Spleen (tissue), 7 donors: ENCODE measurements at regions not wholly inside any gene's neighbourhood (a gene's known extent, or its start where the extent isn't known, plus 50 kb on each side); places are given as distances from the start of the nearest gene placed in this dataset.

Experiments
- CTCF ChIP-seq, 11 experiments: fragments of 200-600 bp in 7 of 11; fragments of 450-650 bp in 4 of 11; sonication (generic) in 4 of 11; IDR thresholded peaks in 8 of 11; conservative IDR thresholded peaks in 3 of 11; 1 replicate in 7 of 11; 2 replicates in 4 of 11; pipeline versions ENCODE4 v1.4.0 to v1.8.0; 2016 to 2021; ENCODE audit warnings: antibody characterized with exemption in 11 of 11, inconsistent platforms in 4 of 11, mild to moderate bottlenecking in 1 of 11
- POLR2A ChIP-seq, 3 donors: fragments of 450-650 bp; IDR thresholded peaks; one replicate each; pipeline ENCODE4 v1.5.1; 2017; ENCODE audit warnings: antibody characterized with exemption in 3 of 3, mild to moderate bottlenecking in 1 of 3
- POLR2AphosphoS5 ChIP-seq, 3 donors: sonication (generic); formaldehyde crosslinking; IDR thresholded peaks; one replicate each; pipeline ENCODE4 v1.5.1; 2017; ENCODE audit warnings: antibody characterized with exemption in 3 of 3
- donor health status: DM: no; HTN: no; CAD: no; lungs with moderate emphysema.
- donor health status: DM: no; HTN: no; CAD: no.
- donor health status: DM: no; HTN: no; CAD: no.

- TF ChIP-seq CTCF (IDR thresholded peaks at IDR 0.05 in 8 of 11, conservative IDR thresholded peaks at IDR 0.05 in 3 of 11) (peak in 1 of 11 experiments; percentile 6), POLR2AphosphoS5 (IDR thresholded peaks at IDR 0.05) (no peak), POLR2A (IDR thresholded peaks at IDR 0.05) (no peak)
Observed at GRCh38 chr5:33257807-33258429, 182.8 kb upstream of the TARS1 start.
